Mesothelial cell of epicardium (in vitro differentiated cells): ENCODE measurements at regions not wholly inside any gene's neighbourhood (a gene's known extent, or its start where the extent isn't known, plus 50 kb on each side); places are given as distances from the start of the nearest gene placed in this dataset.

Experiments
- DNase-seq, 2 experiments: peaks; one replicate each; pipeline ENCODE4 v3.0.0; 2021; ENCODE audit warnings: low spot score in 2 of 2; ENCODE audit not compliant: unreplicated experiment in 2 of 2
- H3K27ac Mint-ChIP-seq: 2 replicates; pipeline ENCODE4 v1.8.0; 2021; ENCODE audit warnings: mixed read lengths
- H3K27me3 Mint-ChIP-seq: 2 replicates; pipeline ENCODE4 v1.8.0; 2021; ENCODE audit warnings: low read depth, mixed read lengths
- H3K36me3 Mint-ChIP-seq: 2 replicates; pipeline ENCODE4 v1.8.0; 2021; ENCODE audit warnings: mixed read lengths
- H3K4me1 Mint-ChIP-seq: 2 replicates; pipeline ENCODE4 v1.8.0; 2021; ENCODE audit warnings: mixed read lengths
- H3K4me3 Mint-ChIP-seq: 2 replicates; pipeline ENCODE4 v1.8.0; 2021; ENCODE audit warnings: mild to moderate bottlenecking, moderate library complexity, mixed read lengths
- H3K9me3 Mint-ChIP-seq: 2 replicates; pipeline ENCODE4 v1.8.0; 2021; ENCODE audit warnings: mixed read lengths
- TF ChIP-seq, protein P1 (sequence below): fragments of 200-600 bp; sonication (generic); IDR thresholded peaks from one replicate; pipeline ENCODE4 v1.5.0; 2021; ENCODE audit warnings: antibody characterized with exemption; ENCODE audit not compliant: unreplicated experiment

DNA sequence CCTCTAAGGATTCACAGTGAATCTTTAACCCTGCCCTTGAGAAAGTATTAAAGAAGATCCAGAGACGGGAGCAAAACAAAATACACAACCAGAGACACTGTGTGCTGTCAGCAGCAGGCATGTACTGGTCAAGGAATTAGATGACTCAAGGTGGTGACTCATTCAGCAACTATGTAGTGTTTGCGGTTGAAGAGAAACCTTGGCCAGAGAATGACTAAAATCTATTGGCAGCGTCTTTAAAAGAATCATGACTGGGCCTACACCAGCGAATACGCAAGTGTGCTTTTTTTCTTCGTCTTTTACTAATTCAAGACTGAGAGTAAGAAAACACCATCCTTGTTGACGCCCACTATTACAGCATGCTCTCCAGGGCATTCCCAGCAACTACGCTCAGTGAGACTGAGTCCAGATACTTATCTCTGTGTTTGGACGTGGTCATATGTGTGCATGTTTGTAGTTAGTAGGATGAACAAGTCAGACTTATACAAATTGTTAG, 72.4 kb upstream of the BACH2 start:
- Mint-ChIP-seq H3K36me3 (peaks cover 4% of the 10 kb centered on the region), H3K9me3 (peaks cover 9% of the 10 kb centered on the region), H3K27me3 (no peaks in the 10 kb centered on the region), H3K4me1 (peaks cover 42% of the 10 kb centered on the region), H3K27ac (peak overlapping the region; percentile 92), H3K4me3 (no peak overlapping the region)
- DNase-seq, result no peak
- TF ChIP-seq, protein P1, sequence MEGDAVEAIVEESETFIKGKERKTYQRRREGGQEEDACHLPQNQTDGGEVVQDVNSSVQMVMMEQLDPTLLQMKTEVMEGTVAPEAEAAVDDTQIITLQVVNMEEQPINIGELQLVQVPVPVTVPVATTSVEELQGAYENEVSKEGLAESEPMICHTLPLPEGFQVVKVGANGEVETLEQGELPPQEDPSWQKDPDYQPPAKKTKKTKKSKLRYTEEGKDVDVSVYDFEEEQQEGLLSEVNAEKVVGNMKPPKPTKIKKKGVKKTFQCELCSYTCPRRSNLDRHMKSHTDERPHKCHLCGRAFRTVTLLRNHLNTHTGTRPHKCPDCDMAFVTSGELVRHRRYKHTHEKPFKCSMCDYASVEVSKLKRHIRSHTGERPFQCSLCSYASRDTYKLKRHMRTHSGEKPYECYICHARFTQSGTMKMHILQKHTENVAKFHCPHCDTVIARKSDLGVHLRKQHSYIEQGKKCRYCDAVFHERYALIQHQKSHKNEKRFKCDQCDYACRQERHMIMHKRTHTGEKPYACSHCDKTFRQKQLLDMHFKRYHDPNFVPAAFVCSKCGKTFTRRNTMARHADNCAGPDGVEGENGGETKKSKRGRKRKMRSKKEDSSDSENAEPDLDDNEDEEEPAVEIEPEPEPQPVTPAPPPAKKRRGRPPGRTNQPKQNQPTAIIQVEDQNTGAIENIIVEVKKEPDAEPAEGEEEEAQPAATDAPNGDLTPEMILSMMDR, result no peak

DNA sequence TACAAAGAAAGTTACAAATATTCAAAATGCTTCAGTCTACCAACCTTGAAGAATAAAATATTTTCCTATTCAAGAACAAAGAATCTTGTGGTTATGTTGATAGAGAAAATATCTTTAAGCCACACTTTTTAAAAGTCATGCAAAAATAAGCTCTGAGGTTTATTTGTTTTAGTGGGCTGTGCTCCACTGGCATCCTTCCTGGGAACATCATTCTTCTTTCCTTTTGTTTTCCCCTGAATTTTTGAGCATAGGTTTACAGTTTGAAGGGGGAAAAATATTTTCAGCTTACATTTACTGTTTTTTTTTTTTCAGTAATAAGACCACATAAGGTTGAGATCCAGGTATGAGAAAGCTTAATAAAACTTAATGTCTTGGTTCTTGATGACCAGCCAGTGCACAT, 72.0 kb upstream of the BACH2 start:
- no peaks in the 10 kb centered on the region for H3K27me3 Mint-ChIP-seq
- DNase-seq, result no peak
- TF ChIP-seq, protein P1, result no peak
- peaks cover 46% of the 10 kb centered on the region for H3K4me1 Mint-ChIP-seq
- peaks cover 4% of the 10 kb centered on the region for H3K36me3 Mint-ChIP-seq
- H3K27ac Mint-ChIP-seq, result peak overlapping the region; percentile 92
- H3K4me3 Mint-ChIP-seq, result no peak overlapping the region
- H3K9me3 Mint-ChIP-seq, result peaks cover 9% of the 10 kb centered on the region

DNA sequence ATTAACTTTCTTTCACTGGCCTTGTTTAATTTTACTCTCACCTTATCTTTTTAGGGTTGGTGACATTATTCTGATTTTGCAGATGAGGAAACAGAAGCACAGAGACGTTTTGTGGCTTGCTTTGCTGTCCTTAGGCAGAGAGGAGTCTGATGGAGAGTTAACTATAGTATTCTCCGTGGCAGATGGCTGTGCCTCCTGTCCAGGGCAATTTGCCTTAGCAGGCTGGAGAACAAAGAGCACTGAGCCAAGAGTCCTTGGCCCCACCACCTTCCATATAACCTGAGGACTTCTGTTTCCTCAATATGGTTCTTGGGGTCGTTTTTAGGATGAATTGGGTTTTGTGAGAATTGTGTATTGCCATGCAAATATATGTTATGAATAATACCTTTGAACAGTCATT, 71.4 kb upstream of the BACH2 start:
- Mint-ChIP-seq H3K4me3 (no peak overlapping the region), H3K4me1 (peaks cover 52% of the 10 kb centered on the region), H3K27me3 (no peaks in the 10 kb centered on the region), H3K27ac (peak overlapping the region; percentile 64), H3K9me3 (peaks cover 9% of the 10 kb centered on the region), H3K36me3 (peaks cover 4% of the 10 kb centered on the region)
- DNase-seq, result no peak
- TF ChIP-seq, protein P1, result no peak

DNA sequence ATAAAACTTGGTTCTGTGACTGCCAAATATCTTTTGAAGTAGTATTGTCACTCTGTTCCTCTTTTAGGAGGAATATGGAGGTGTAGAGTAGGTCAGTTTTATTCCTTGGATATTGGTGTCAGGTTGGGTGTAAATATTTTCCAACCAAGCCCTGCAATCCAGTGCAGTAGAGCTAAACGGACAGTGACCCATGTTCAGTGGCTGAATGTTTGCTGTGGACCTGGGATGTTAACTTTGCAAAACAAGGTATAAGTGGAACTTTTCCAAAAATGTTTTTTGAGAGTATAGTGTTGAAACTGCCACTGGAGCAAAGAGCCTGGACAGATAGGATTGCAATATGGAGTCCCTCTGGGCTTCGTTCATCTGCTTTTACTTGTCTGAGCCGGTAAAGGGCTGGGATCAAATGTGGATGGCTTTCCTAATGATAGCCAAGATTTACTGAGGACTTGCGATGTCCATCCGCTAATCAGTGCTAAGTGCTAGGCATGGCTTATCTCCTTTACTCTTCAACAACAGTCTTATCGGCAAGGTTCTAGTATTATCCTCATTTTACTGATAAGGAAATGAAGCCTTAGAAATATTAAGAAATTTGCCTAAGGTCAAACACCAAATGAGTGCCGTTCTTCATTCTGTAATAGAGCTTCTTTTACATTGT, 69.0 kb upstream of the BACH2 start:
- Mint-ChIP-seq H3K27me3 (no peaks in the 10 kb centered on the region), H3K27ac (peak overlapping the region; percentile 7), H3K4me1 (peaks cover 52% of the 10 kb centered on the region), H3K9me3 (peaks cover 9% of the 10 kb centered on the region), H3K36me3 (peaks cover 4% of the 10 kb centered on the region), H3K4me3 (no peak overlapping the region)
- TF ChIP-seq, protein P1, result no peak
- no peak for DNase-seq

DNA sequence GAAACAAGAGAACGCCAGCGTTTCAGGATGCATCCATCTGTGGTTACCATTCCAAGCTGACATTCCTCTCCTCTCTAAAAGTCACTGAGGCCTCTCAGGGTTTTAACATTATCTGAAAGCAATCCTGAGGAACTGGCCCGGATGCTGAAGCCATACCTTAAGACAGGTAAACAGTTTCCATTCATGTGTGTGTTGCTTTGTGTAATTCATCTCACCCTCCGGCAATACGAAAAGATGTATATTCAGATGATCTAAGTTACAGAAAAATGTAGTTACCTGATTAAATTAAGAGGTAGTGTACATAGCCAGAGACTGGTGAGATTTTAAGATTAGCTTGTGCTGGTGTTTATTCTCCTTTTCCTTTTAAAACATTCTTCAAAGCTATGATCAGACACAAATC, 68.4 kb upstream of the BACH2 start:
- TF ChIP-seq, protein P1, result no peak
- no peak for DNase-seq
- Mint-ChIP-seq H3K4me1 (peaks cover 49% of the 10 kb centered on the region), H3K9me3 (peaks cover 9% of the 10 kb centered on the region), H3K36me3 (peaks cover 4% of the 10 kb centered on the region), H3K4me3 (no peak overlapping the region), H3K27me3 (no peaks in the 10 kb centered on the region), H3K27ac (peak overlapping the region; percentile 7)
